GM19467 (cell line): ENCODE measurements at regions not wholly inside any gene's neighbourhood (a gene's known extent, or its start where the extent isn't known, plus 50 kb on each side); places are given as distances from the start of the nearest gene placed in this dataset.

Experiments used
- ATAC-seq: cut with Tn5 transposase; IDR thresholded peaks from one replicate; pipeline ENCODE4 v1.9.1; 2021; ENCODE audit warnings: mild to moderate bottlenecking, moderate library complexity; ENCODE audit not compliant: unreplicated experiment

DNA sequence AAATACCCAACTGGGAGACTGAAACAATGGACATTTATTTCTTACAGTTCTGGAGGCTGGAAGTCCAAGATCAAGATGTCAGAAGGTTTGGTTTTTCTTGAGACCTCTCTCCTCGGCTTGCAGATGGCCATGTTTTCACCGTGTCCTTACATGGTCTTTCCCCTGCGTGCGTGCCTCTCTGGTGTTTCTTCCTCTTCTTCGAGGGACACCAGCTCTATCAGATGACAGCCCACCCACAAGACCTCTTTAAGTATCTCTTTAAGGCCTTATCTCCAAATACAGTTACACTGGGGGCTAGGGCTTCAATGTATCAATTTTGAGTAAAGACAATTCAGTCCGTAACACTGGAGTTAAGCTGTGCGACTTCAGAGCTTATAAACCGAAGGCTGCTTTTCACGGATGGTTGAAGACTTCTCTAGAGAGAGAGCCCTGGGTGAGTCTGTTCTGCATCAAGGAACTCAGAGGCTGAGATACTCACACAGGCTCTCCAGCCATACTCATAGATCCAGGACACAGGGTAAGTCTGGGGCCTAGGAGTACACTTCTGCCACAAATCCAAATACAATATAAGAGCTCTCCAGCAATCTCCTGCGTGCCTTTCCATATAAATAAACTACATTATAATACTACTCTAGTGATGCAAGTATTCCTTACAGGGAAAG, 339.9 kb upstream of the PKDCC start:
- ATAC-seq, result no peak

DNA sequence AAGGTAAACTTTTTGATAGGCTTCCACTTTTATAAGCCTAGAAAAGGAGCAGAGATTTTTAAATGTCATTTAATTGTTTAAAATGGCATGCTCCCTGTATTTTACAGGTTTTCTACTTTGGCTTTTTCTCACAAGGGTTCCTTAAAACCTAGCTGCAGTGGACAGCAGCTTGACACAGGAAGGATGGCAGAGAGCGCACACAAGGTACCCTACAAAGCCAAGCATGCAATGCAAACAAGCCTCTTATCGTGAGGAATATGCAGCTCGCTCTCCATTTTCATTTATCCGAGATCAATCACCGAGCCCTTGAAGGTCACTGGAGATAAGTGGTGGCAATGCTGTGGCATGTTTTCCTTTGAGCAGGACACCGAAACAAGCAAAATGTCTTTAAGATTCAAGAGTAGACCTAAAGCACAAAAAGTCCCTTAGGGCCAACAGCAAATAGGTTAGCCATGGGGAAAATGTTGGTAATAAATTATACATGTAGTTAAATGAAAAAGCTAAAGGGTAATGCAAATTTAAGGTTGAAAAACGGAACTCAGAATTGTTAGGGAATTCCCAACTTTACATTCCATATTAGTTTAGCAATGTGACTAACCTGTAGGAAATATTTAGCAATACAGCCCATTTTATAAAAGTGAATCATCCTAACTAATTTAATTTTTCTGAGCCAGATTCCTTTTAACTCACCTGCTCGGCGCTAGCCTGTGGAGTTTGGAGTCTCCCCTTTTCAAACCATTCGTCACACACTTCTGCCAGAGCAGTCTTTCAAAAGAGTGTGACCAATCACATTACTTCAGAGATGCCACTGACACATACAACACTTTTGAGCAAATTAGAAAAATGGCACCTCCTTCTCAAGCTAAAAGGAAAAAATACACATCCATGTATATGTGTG, 337.9 kb upstream of the PKDCC start:
- no peak for ATAC-seq

DNA sequence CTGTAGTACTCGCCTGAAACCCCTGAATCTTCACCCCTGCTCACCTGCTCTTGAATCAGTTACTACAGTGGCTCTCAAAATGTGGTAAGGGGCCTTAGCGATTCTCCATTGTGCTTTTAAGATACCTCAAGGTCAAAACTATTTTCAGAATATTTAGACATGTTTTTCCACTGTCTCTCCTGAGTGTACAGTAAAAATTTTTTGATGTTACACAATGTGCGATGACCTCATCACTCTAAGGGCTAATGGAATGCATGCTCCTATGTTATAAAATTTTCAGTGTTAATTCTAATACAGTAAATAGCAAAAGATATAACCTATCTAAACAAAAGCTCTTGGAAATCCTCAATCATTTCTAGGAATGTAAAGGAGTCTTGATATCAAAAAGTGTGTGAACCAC, 336.9 kb upstream of the PKDCC start:
- ATAC-seq, result no peak

DNA sequence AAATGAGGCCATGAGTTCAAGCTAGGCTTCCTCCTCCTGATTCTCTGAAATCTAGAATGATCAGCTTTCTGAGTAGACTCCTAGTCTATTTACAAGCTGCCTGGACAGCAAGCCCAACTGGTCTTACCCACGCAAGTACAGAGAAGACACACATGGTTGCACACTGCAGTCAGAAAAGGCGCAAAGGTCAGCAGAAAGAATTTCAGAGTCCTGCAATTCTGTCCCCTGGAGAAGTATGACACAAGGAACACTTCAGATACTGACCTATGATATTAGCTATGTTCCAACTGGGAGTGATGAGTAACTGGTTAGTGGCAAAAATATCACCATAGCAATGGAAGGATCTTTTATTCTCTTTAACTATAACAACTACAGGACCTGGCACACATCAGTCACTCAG, 336.1 kb upstream of the PKDCC start:
- no peak for ATAC-seq

DNA sequence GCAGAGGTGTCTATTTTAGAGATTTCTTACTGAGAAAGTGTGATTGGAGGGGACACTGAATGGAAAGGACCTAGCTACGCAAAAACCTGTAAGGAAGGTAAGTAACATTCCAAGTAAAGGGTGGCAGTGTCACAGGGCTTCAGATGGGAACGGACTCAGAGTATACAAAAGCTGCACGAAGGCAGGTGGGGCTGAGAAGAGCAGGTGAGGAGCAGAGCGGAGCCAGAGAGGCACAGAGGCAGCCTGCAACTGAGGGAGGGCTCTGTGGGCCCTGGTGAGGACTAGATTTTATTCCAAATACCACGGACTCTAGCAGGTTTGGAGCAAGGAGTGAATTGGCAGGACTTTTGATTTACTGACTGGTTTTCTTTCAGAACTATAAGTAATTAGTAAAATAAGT, 331.3 kb upstream of the PKDCC start:
- ATAC-seq, result no peak

DNA sequence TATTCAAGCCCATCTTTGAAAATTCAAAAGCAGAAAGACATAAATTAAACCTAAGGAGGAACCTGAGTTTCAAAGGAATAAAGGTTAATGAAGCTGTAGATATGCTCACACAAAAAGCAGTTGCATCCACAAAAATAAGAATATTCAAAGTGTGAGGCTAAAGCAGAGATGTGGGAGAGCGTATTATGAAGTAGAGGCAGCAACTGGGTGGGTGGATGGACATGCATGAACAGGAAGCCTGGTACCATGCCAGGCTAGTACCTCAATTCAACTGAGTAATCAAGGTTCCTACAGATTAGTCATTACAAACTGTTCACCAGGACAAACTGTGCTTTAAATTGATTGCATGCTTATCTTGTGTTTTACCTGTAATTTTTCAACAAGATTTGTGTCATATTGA, 330.0 kb upstream of the PKDCC start:
- ATAC-seq, result no peak

DNA sequence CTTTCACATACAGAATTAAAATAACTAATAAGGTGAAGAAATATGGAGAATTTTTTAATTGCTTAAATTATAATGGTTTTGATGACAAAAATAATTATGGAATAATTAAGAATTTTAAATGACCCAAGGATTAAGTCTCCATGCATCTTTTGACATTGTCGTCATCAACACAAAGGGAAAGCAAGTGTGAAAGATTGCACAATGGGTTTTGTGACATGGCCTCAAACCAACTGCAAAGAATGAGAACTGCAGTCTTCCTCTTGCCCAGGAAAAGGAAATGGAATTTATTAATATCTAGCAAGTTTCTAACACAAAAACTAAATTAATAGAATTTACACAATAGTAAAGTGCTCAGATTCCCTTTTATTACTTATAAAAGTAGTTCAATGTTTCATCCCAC, 329.1 kb upstream of the PKDCC start:
- no peak for ATAC-seq

DNA sequence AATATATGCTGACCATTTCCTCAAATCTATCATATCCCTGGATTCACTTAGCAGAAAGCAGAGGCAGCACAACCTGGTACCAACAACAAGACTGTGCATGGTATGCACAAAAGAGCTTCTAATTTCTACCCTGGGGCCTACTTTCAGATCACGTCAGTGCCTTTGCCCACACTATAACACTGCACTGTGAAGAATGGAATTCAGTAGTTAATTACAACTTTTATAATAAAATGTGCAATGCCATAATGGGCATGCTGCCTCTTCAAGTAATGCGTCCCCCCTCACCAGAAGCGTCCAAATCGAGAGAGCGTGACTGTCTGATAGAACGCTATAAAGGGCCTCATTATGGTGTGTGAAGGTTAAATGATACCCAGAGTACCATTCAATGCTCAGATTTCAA, 328.1 kb upstream of the PKDCC start:
- no peak for ATAC-seq

DNA sequence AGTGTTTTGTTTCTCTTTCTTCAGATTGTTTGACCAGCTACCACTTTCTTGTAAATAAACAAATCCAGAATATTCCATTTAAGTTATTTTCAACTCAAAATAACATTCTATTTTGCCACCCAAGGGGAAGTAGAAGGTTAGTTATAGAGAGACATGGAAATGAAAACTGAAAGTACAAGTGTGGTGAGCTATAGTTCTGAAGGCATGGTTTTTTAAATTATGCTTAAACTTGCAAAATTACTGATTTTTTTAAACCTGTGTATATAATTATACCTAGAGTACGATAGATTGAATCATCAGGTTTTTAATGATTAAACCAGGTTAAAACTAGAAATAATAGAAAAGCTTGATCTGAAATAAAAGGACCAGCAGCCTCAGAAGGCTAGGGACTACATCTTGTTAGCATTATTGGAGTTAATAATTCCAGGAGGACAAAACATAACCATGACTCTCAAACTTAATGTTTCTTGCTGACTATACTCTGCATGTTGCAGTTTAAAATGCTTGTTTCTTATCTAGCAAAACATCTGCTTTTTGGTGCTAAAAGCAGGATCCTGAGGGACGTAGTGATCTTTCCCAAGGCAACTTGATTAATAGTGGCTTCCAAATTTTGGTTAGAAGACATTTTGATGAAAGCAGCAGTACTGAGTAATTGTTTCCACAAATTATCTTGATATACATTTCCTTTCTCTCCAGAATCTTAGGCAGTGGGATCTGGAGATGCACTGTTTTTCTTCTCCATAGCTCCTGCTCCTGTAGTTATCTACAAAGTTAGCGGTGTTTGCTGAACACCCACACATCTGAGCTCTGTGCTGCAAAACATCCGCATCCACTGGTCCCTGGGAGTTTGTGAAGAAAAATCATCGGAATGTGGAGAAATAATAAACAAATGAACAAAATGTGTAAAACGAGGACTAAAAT, 327.2 kb upstream of the PKDCC start:
- peak; percentile 47 for ATAC-seq

DNA sequence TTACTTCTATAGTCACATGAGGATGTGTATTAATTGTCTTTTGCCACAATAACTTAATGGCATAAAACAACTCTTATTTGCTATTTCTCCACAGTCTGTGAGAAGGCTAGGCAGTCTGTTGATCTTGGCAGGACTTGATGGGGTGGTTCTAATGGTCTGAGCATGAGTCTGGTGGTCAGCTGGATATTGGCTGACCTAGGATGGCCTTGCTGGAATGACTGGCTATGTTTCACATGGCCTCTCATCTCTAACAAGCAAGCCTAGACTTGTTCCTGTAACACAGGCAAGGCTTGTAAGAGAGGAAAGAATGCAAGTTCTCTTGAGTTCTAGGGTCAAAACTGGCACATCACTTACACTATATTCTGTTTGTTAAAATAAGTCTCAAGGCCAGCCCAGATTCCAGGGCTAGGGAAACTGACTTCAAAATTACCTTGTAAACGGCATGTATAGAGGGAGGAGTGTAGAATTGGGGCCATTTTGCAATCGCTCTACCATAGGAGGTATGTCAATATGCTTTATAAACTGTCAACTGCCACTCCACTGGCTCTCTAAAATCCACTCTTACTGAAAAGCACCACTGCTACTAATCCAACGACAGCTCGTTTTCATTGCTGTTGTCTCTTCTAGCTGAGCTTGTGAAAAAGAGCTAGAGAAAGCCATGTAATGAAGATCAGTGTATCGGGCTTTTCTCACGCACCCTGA, 325.0 kb upstream of the PKDCC start:
- no peak for ATAC-seq

DNA sequence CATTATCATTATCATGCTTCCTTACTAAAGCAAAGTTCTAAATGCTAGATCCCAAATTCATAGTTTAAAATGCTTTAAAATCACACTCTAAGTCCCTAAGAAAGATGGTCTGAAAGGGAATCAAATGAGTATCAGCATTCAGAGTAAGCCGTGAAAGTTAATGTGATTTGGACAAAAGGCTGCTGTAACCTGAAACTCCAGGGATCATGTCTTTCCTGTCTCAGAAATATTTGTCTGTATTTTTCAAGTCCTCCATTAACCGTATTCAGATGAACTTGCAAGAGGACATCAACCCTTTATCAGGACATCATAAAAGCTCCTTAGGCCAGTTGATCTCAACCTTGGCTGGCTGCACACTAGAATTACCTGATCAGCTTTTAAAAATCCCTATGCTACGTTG, 324.3 kb upstream of the PKDCC start:
- no peak for ATAC-seq

DNA sequence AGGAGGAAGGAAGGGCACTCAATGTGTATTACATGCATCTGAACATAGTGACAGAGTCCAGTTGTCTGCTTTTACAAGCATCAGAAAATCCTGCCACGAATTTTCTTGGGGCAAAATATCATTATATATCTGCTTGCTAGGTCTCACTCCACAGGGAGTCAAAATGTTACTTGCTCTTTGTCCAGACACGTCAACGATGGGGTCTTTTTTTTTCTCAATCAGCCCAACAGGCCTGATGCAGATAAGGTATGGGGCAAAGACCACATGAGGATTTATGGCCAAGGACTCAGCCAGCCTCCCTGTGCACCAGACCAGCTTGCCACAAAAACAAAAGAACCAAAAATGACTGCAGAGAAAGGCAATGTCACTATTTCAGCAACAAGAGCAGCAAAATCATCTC, 323.4 kb upstream of the PKDCC start:
- ATAC-seq, result no peak

DNA sequence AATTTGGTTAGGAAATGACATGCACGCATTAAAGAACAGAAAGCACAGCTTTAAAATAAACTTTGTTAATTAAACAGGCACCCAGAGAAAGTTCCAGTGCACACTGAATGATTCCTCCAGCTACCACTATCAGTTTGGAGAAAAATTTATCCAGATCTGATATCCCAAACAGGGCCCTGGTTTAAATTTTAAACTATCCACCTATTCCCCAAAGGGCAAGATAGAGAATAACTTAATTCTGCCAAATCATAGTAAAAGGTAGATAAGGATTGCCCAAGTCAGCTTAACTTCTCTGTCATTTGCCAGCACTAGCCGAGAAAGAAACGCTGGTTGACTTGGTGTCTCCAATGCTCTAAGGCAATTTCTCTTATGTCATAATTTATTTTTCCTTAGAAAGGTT, 321.9 kb upstream of the PKDCC start:
- no peak for ATAC-seq

DNA sequence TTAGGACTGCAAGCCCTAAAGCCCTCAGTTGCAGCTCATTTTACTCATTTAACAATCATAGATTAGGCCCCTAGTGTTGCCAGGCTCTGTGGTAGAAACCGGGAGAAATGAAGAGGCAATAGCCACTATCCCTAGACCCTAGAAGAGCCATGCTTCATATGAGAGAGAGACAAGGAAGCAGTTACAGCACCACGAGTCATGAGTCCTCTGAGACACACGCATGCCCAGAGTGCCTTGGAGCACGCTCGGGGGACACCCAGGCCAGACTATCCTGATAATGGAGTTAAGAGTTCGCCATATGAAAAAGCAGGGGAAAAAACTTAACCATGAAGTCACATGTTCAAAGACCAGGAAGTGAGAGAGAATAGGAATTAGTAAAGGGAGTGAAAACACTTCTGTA, 321.5 kb upstream of the PKDCC start:
- no peak for ATAC-seq

DNA sequence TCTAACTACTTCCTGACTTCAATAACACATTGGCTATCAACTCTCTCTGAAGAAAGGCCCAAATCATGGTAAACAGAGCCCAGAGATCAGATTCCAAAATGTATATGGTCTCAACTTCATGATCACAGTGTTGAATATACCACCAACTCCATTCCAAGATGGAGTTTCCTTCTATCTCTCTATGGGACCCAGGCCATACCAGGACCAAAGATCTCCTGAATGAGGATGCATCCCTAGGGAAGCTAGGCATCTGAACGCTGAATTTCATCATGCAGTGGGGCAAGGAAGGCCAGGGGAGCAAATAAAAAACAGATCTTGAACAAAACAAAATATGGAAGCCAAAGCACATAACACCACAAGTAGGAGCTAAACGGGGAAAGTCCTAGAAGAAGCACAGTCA, 320.7 kb upstream of the PKDCC start:
- ATAC-seq, result no peak

DNA sequence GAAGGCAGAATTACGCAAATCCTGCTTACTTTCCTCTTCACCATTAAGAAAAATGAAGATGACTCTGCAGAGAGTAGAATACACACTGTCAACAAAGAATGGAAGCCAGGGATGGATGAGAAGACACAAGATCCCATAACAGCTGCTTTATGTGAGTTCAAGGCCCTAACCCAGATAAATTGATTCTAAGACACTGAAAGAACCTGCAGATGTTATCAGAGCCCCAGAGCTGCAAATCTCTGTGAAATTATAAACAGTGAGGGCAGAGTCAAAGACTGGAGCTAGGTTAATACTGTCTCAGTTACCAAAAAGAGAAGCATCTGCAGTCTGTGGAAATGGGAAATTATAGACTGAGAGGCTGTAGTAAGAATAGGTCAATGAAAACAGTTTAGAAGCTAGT, 320.1 kb upstream of the PKDCC start:
- ATAC-seq, result no peak

DNA sequence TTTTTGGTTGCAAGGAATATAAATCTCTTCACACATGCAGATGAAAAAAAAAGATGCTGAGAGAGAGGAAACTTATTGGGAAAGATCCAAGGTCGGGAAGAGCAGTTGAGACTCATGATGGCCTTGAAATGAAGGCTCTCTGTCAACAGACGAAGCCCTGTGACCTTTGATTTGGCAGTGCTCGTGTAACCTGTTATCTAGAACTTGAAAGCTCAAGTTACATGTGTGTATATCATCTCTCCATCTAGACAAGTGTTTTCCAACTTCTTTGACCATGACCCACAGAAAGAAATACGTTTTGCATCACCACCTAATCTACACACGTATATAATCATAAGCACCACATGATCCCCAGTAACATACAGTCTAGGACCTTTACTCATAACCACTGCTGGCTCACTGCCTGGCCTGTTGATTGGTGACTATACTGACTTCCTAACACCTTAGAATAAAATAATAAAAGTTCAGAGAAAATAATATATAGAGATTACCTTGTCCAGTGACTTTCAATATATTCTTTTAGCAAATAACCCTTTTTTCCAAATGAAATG, 319.0 kb upstream of the PKDCC start:
- ATAC-seq, result no peak

DNA sequence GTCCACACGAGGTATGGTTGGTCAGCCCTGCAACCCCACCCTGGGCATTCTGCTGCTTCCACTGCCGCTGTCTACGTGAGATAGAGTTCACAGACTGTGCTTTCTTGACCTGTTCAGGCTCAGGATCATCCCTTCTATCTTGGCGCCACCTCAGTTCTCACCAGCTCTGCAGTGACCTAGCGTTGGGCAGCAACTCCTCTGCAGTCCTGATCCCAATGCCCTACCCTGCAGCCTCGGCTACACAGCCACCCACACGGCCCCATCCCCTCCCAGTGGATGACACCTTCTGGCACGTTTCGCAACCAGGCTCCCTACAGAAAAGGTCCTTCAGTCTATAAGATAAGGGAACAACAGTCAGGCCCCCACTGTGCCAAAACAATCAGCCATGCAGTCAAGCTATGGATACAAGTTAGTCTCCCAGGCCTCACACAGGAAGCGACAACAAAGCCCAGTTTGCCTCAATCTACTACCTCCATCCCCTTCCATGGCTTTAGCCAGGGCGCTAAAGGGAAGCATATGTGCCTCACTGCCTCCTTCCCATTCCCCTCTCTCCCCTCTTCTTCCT, 317.9 kb upstream of the PKDCC start:
- ATAC-seq, result no peak

DNA sequence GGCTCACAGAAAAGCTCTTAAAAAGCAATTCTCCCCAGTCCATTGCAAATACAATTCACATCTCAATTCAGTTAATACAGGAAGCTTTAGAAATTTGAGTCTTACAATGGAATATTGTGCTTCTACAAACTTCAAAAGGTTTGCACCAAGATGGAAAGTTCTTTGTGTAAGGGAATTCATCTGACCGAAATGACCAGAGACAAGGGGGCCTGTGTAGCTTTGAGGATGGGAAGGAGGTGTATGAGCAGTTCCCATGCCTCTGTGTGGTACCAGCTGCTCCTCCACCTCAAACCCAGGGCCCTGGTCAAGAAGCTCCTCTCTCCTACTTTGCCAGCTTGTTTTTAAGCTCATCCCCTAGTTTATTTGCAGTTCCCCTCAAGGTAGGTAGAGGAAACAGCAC, 312.8 kb upstream of the PKDCC start:
- no peak for ATAC-seq

DNA sequence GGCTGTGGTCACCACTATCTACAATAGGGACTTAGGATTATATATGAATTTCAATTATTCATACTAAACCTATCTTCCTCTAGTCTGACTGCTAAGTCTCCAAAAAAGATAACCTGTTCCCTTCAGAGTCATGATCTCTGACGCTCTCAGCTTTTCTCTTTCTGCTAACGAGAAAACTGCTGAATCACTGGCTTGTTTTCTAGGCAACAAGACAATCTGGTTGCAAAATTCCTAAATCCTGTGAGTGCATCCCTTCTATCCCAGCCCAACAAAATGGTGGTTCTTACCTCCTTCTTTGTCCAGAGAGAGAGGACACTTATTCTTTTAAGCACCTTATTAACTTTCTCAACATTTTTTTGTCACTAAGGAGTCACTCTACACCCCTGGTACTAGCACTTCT, 312.3 kb upstream of the PKDCC start:
- no peak for ATAC-seq
